ENCODE measurements at regions not wholly inside any gene's neighbourhood (a gene's known extent, or its start where the extent isn't known, plus 50 kb on each side); places are given as distances from the start of the nearest gene placed in this dataset.

GRCh38 chr2:145669301-145669700, 1149.4 kb upstream of the ZEB2 start:
- H3K4me3 ChIP-seq (ENCODE audit: low read depth in 1 of 2, low read length in 1 of 2), result no peak overlapping the region
- H3K36me3 ChIP-seq, result no peaks in the 10 kb centered on the region
- H3K27me3 ChIP-seq, result no peaks in the 10 kb centered on the region
- no peak for TF ChIP-seq CTCF (IDR thresholded peaks at IDR 0.05)
- no peaks in the 10 kb centered on the region for H3K4me1 ChIP-seq (ENCODE audit: control insufficient read depth in 1 of 2, insufficient read depth in 1 of 2, low read depth in 1 of 2, low read length in 1 of 2)
- H3K9me3 ChIP-seq, result no peaks in the 10 kb centered on the region
- H3K27ac ChIP-seq, result no peak overlapping the region

- no peak for TF ChIP-seq CTCF (IDR thresholded peaks at IDR 0.05)
- Histone ChIP-seq H3K4me3 (ENCODE audit: low read depth in 1 of 2, low read length in 1 of 2) (no peak overlapping the region), H3K36me3 (no peaks in the 10 kb centered on the region), H3K27me3 (no peaks in the 10 kb centered on the region), H3K4me1 (ENCODE audit: control insufficient read depth in 1 of 2, insufficient read depth in 1 of 2, low read depth in 1 of 2, low read length in 1 of 2) (no peaks in the 10 kb centered on the region), H3K9me3 (no peaks in the 10 kb centered on the region), H3K27ac (no peak overlapping the region)
Measured at GRCh38 chr2:145666552-145666951, 1146.6 kb upstream of the ZEB2 start.

GRCh38 chr2:145657265-145657664, 1137.3 kb upstream of the ZEB2 start:
- no peaks in the 10 kb centered on the region for H3K27me3 ChIP-seq
- H3K9me3 ChIP-seq, result no peaks in the 10 kb centered on the region
- no peaks in the 10 kb centered on the region for H3K4me1 ChIP-seq (ENCODE audit: control insufficient read depth in 1 of 2, insufficient read depth in 1 of 2, low read depth in 1 of 2, low read length in 1 of 2)
- H3K4me3 ChIP-seq (ENCODE audit: low read depth in 1 of 2, low read length in 1 of 2), result no peak overlapping the region
- H3K36me3 ChIP-seq, result no peaks in the 10 kb centered on the region
- TF ChIP-seq CTCF (IDR thresholded peaks at IDR 0.05), result no peak
- H3K27ac ChIP-seq, result no peak overlapping the region

- no peaks in the 10 kb centered on the region for H3K36me3 ChIP-seq
- TF ChIP-seq CTCF (IDR thresholded peaks at IDR 0.05), result no peak
- H3K4me3 ChIP-seq (ENCODE audit: low read depth in 1 of 2, low read length in 1 of 2), result no peak overlapping the region
- H3K27ac ChIP-seq, result no peak overlapping the region
- no peaks in the 10 kb centered on the region for H3K9me3 ChIP-seq
- no peaks in the 10 kb centered on the region for H3K4me1 ChIP-seq (ENCODE audit: control insufficient read depth in 1 of 2, insufficient read depth in 1 of 2, low read depth in 1 of 2, low read length in 1 of 2)
- H3K27me3 ChIP-seq, result no peaks in the 10 kb centered on the region
Measured at GRCh38 chr2:145655165-145655765, 1135.3 kb upstream of the ZEB2 start.

GRCh38 chr2:145654746-145655145, 1134.8 kb upstream of the ZEB2 start:
- Histone ChIP-seq H3K27ac (no peak overlapping the region), H3K4me1 (ENCODE audit: control insufficient read depth in 1 of 2, insufficient read depth in 1 of 2, low read depth in 1 of 2, low read length in 1 of 2) (no peaks in the 10 kb centered on the region), H3K27me3 (no peaks in the 10 kb centered on the region), H3K36me3 (no peaks in the 10 kb centered on the region), H3K4me3 (ENCODE audit: low read depth in 1 of 2, low read length in 1 of 2) (no peak overlapping the region), H3K9me3 (no peaks in the 10 kb centered on the region)
- TF ChIP-seq CTCF (IDR thresholded peaks at IDR 0.05), result no peak

GRCh38 chr2:145654156-145654555, 1134.2 kb upstream of the ZEB2 start:
- no peaks in the 10 kb centered on the region for H3K4me1 ChIP-seq (ENCODE audit: control insufficient read depth in 1 of 2, insufficient read depth in 1 of 2, low read depth in 1 of 2, low read length in 1 of 2)
- TF ChIP-seq CTCF (IDR thresholded peaks at IDR 0.05), result no peak

More at GRCh38 chr2:145654156-145654555, 1134.2 kb upstream of the ZEB2 start:
- H3K4me3 ChIP-seq (ENCODE audit: low read depth in 1 of 2, low read length in 1 of 2), result no peak overlapping the region
- no peak overlapping the region for H3K27ac ChIP-seq
- H3K9me3 ChIP-seq, result no peaks in the 10 kb centered on the region
- no peaks in the 10 kb centered on the region for H3K27me3 ChIP-seq
- H3K36me3 ChIP-seq, result no peaks in the 10 kb centered on the region

All from neutrophil (primary cell).